ENCODE measurements at regions not wholly inside any gene's neighbourhood (a gene's known extent, or its start where the extent isn't known, plus 50 kb on each side); places are given as distances from the start of the nearest gene placed in this dataset.

DNA sequence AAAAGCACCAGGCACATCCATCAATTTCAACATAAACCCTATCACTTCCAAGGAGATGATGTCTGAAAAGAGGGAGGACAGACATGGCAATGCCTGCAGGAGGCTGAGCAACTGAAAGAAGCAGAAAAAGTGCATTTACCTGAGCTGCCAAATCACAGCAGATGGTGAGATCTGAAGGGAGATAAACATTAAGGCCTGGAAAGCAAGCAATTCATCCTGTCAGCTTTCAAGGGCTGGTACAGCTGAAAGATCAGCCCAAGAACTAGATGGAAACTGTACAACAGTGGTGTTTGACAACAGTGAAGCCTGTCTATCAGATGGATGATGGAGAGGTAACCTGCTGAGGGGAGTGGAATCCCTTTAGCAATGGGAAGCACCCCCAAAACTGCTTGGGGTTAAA is 433.2 kb upstream of the ZNF608 start:
- DNase-seq (no peak), ATAC-seq (no peak)
- Histone ChIP-seq H3K36me3 (ENCODE audit: low read depth) (no peaks in the 10 kb centered on the region), H3K9me3 (peaks cover 5% of the 10 kb centered on the region), H3K4me3 (no peak overlapping the region), H3K4me1 (ENCODE audit: low read depth) (peaks cover 5% of the 10 kb centered on the region)
- TF ChIP-seq, protein P1, sequence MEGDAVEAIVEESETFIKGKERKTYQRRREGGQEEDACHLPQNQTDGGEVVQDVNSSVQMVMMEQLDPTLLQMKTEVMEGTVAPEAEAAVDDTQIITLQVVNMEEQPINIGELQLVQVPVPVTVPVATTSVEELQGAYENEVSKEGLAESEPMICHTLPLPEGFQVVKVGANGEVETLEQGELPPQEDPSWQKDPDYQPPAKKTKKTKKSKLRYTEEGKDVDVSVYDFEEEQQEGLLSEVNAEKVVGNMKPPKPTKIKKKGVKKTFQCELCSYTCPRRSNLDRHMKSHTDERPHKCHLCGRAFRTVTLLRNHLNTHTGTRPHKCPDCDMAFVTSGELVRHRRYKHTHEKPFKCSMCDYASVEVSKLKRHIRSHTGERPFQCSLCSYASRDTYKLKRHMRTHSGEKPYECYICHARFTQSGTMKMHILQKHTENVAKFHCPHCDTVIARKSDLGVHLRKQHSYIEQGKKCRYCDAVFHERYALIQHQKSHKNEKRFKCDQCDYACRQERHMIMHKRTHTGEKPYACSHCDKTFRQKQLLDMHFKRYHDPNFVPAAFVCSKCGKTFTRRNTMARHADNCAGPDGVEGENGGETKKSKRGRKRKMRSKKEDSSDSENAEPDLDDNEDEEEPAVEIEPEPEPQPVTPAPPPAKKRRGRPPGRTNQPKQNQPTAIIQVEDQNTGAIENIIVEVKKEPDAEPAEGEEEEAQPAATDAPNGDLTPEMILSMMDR (IDR thresholded peaks at IDR 0.05): no peak
- intact Hi-C loops (cut with DNase I, micrococcal nuclease): no loop called here

- ATAC-seq (no peak), DNase-seq (no peak)
- Histone ChIP-seq H3K4me1 (ENCODE audit: low read depth) (peaks cover 5% of the 10 kb centered on the region), H3K4me3 (no peak overlapping the region), H3K36me3 (ENCODE audit: low read depth) (no peaks in the 10 kb centered on the region), H3K9me3 (peaks cover 5% of the 10 kb centered on the region)
- TF ChIP-seq, protein P1 (IDR thresholded peaks at IDR 0.05): no peak
- intact Hi-C loops (cut with DNase I, micrococcal nuclease): no loop called here
Observed at GRCh38 chr5:125180231-125180829, 433.9 kb upstream of the ZNF608 start.

DNA sequence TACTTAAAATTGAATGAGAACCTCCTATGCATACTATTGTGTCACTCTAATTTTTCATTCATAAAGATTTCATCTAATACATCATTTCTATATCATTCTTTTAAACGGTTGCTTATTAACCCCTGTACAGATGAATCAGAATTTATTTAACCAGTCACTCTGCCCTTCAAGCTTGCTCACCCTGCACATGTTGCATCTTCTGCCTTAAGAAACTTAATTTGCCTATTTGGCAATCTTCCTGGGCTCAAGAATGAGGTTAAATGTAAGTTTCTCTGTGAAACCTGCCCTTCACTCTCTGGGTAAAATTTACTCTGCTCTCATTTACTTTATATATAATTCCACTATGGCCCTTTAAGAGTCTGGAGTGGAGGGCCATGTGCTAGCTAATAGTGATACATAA is 434.7 kb upstream of the ZNF608 start:
- no peaks in the 10 kb centered on the region for H3K36me3 ChIP-seq (ENCODE audit: low read depth)
- no peak for ATAC-seq
- intact Hi-C loops (cut with DNase I, micrococcal nuclease): no loop called here
- DNase-seq: no peak
- TF ChIP-seq, protein P1 (IDR thresholded peaks at IDR 0.05): no peak
- H3K4me1 ChIP-seq (ENCODE audit: low read depth): no peaks in the 10 kb centered on the region
- peaks cover 5% of the 10 kb centered on the region for H3K9me3 ChIP-seq
- no peak overlapping the region for H3K4me3 ChIP-seq

- DNase-seq (no peak), ATAC-seq (no peak)
- H3K4me3 ChIP-seq: no peak overlapping the region
- TF ChIP-seq, protein P1 (IDR thresholded peaks at IDR 0.05): no peak
- H3K4me1 ChIP-seq (ENCODE audit: low read depth): no peaks in the 10 kb centered on the region
- intact Hi-C loops (cut with DNase I, micrococcal nuclease): no loop called here
- no peaks in the 10 kb centered on the region for H3K36me3 ChIP-seq (ENCODE audit: low read depth)
- peaks cover 5% of the 10 kb centered on the region for H3K9me3 ChIP-seq
Observed at GRCh38 chr5:125181955-125182354, 435.5 kb upstream of the ZNF608 start.

- intact Hi-C loops (cut with DNase I, micrococcal nuclease): no loop called here
Observed at GRCh38 chr5:125185740-125186139, 439.3 kb upstream of the ZNF608 start.

More at GRCh38 chr5:125185740-125186139, 439.3 kb upstream of the ZNF608 start:
- Histone ChIP-seq H3K4me1 (ENCODE audit: low read depth) (no peaks in the 10 kb centered on the region), H3K36me3 (ENCODE audit: low read depth) (no peaks in the 10 kb centered on the region), H3K4me3 (no peak overlapping the region), H3K9me3 (no peaks in the 10 kb centered on the region)
- no peak for ATAC-seq
- no peak for DNase-seq
- TF ChIP-seq, protein P1 (IDR thresholded peaks at IDR 0.05): no peak

Measured in mucosa of descending colon (tissue), 3 donors.